Left ventricle myocardium inferior (tissue), 1 donor: ENCODE measurements at regions not wholly inside any gene's neighbourhood (a gene's known extent, or its start where the extent isn't known, plus 50 kb on each side); places are given as distances from the start of the nearest gene placed in this dataset.
"Not testable (repeated sequence)": the region's sequence is repeated elsewhere in the genome, so short reads cannot be mapped to it uniquely, and the experiment has no call there.

ENCODE experiments used
- DNase-seq: peaks from one replicate; pipeline ENCODE4 v3.0.0-alpha.2; 2020
- H3K27ac ChIP-seq: fragments of 200-600 bp; replicated peaks from 2 replicates; pipeline ENCODE4 v1.8.0; 2021
- H3K27me3 ChIP-seq: fragments of 200-600 bp; 2 replicates; pipeline ENCODE4 v1.8.0; 2021; ENCODE audit warnings: low read depth
- H3K36me3 ChIP-seq: fragments of 200-600 bp; 2 replicates; pipeline ENCODE4 v1.8.0; 2021
- H3K4me1 ChIP-seq: fragments of 200-600 bp; 2 replicates; pipeline ENCODE4 v1.8.0; 2021
- H3K4me3 ChIP-seq: fragments of 200-600 bp; 2 replicates; pipeline ENCODE4 v1.8.0; 2021; ENCODE audit warnings: mild to moderate bottlenecking, moderate library complexity
- H3K9me3 ChIP-seq: fragments of 200-600 bp; replicated peaks from 2 replicates; pipeline ENCODE4 v1.8.0; 2021
- CTCF ChIP-seq: fragments of 200-600 bp; IDR thresholded peaks from 2 replicates; pipeline ENCODE4 v1.8.0; 2021; ENCODE audit warnings: antibody characterized with exemption, mild to moderate bottlenecking, borderline replicate concordance
- intact Hi-C: fragments of 100-400 bp; cut with micrococcal nuclease; formaldehyde crosslinking; loops from one replicate; pipeline ENCODE4 v1.11.0; 2022
- donor health status: DM: no; HTN: yes; CAD: no; lungs with severe emphysema.

- peak overlapping the region; percentile 79 for H3K27ac ChIP-seq
Measured at GRCh38 chr6:134541001-134541400, 223.1 kb upstream of the SGK1 start.

GRCh38 chr6:134539865-134540323 is 222.0 kb upstream of the SGK1 start:
- no peaks in the 10 kb centered on the region for H3K27me3 ChIP-seq
- intact Hi-C loops = no loop called here
- H3K36me3 ChIP-seq = no peaks in the 10 kb centered on the region
- DNase-seq = no peak
- H3K27ac ChIP-seq = peak overlapping the region; percentile 79
- H3K9me3 ChIP-seq = no peaks in the 10 kb centered on the region
- no peak for TF ChIP-seq CTCF
- H3K4me1 ChIP-seq = peaks cover 23% of the 10 kb centered on the region
- no peak overlapping the region for H3K4me3 ChIP-seq

More at GRCh38 chr6:134541001-134541400, 223.1 kb upstream of the SGK1 start:
- Histone ChIP-seq H3K9me3 (no peaks in the 10 kb centered on the region), H3K4me3 (no peak overlapping the region), H3K36me3 (no peaks in the 10 kb centered on the region), H3K4me1 (peaks cover 20% of the 10 kb centered on the region), H3K27me3 (no peaks in the 10 kb centered on the region)
- DNase-seq = no peak
- no peak for TF ChIP-seq CTCF
- intact Hi-C loops = no loop called here

- intact Hi-C loops, H3K27me3 ChIP-seq, DNase-seq: not testable (repeated sequence)
Measured at GRCh38 chr6:134537765-134538164, 219.9 kb upstream of the SGK1 start.

GRCh38 chr6:134537146-134537555 is 219.2 kb upstream of the SGK1 start:
- H3K36me3 ChIP-seq = no peaks in the 10 kb centered on the region
- peaks cover 51% of the 10 kb centered on the region for H3K4me1 ChIP-seq
- H3K27ac ChIP-seq = no peak overlapping the region
- H3K27me3 ChIP-seq = no peaks in the 10 kb centered on the region
- no peaks in the 10 kb centered on the region for H3K9me3 ChIP-seq
- TF ChIP-seq CTCF = no peak
- DNase-seq = no peak
- intact Hi-C loops = no loop called here
- H3K4me3 ChIP-seq = no peak overlapping the region

More at GRCh38 chr6:134537765-134538164, 219.9 kb upstream of the SGK1 start:
- not testable (repeated sequence) for H3K36me3 ChIP-seq, H3K9me3 ChIP-seq, H3K4me3 ChIP-seq, H3K27ac ChIP-seq
- peaks cover 45% of the 10 kb centered on the region for H3K4me1 ChIP-seq

GRCh38 chr6:134535831-134536230 is 217.9 kb upstream of the SGK1 start:
- no peak for TF ChIP-seq CTCF
- no peak for DNase-seq
- no peak overlapping the region for H3K4me3 ChIP-seq
- H3K27ac ChIP-seq = no peak overlapping the region
- no peaks in the 10 kb centered on the region for H3K36me3 ChIP-seq
- H3K9me3 ChIP-seq = no peaks in the 10 kb centered on the region
- no peaks in the 10 kb centered on the region for H3K27me3 ChIP-seq
- intact Hi-C loops = no loop called here
- H3K4me1 ChIP-seq = peaks cover 60% of the 10 kb centered on the region

- H3K27me3 ChIP-seq = no peaks in the 10 kb centered on the region
- no peaks in the 10 kb centered on the region for H3K36me3 ChIP-seq
- no peak for DNase-seq
- peak overlapping the region; percentile 58 for H3K27ac ChIP-seq
- H3K4me3 ChIP-seq = no peak overlapping the region
- H3K4me1 ChIP-seq = peaks cover 52% of the 10 kb centered on the region
- intact Hi-C loops = no loop called here
- no peaks in the 10 kb centered on the region for H3K9me3 ChIP-seq
- TF ChIP-seq CTCF = no peak
Measured at GRCh38 chr6:134534708-134535149, 216.8 kb upstream of the SGK1 start.
